H1 (cell line): ENCODE measurements at regions not wholly inside any gene's neighbourhood (a gene's known extent, or its start where the extent isn't known, plus 50 kb on each side); places are given as distances from the start of the nearest gene placed in this dataset.

Experiments used
- CHD1 ChIP-seq: IDR thresholded peaks from 2 replicates; pipeline ENCODE4 v1.6.1; 2012; ENCODE audit warnings: low read depth, low read length, improper control_type of control experiment
- HDAC6 ChIP-seq: IDR thresholded peaks from one replicate; pipeline ENCODE4 v1.7.1; 2012; ENCODE audit warnings: low read depth, mild to moderate bottlenecking, inconsistent platforms, low read length, moderate library complexity
- JUND ChIP-seq: IDR thresholded peaks from 2 replicates; pipeline ENCODE4 v1.6.1; 2011; ENCODE audit warnings: mild to moderate bottlenecking, improper control_type of control experiment, low read length
- KDM1A ChIP-seq: fragments of 200-600, 300-600 bp; sonication (generic); IDR thresholded peaks from 2 replicates; pipeline ENCODE4 v1.7.1; 2016; ENCODE audit warnings: mild to moderate bottlenecking, low read length, borderline replicate concordance
- SIRT6 ChIP-seq: IDR thresholded peaks from one replicate; pipeline ENCODE4 v1.7.1; 2012; ENCODE audit warnings: low read length, inconsistent platforms
- TF ChIP-seq, protein P1 (sequence below): fragments of 300-600 bp; sonication (generic); IDR thresholded peaks from 2 replicates; pipeline ENCODE4 v1.7.1; 2012; ENCODE audit warnings: low read length, moderate library complexity, mild to moderate bottlenecking, inconsistent platforms; ENCODE audit not compliant: insufficient replicate concordance

DNA sequence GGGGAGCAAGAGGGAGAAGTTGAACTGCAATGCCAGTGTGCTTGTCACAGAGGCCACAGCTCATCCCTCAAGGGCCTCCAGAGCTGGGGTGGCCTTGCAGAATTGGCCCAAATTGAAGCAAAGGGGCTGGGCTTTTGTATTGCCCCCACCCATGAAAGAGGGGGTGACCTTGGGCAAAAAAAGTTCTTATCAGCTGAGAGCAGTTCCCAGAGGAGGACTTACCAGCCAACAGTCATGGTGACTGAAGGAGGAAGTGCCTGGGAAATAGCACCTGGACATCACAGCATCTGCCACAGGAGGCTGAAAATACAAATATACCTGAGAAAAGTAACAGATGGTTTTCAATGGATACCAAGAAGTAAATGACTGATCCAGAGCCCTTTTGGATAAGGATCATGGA is 262.4 kb downstream of the MID1IP1 start (continued):
- TF ChIP-seq, protein P1, sequence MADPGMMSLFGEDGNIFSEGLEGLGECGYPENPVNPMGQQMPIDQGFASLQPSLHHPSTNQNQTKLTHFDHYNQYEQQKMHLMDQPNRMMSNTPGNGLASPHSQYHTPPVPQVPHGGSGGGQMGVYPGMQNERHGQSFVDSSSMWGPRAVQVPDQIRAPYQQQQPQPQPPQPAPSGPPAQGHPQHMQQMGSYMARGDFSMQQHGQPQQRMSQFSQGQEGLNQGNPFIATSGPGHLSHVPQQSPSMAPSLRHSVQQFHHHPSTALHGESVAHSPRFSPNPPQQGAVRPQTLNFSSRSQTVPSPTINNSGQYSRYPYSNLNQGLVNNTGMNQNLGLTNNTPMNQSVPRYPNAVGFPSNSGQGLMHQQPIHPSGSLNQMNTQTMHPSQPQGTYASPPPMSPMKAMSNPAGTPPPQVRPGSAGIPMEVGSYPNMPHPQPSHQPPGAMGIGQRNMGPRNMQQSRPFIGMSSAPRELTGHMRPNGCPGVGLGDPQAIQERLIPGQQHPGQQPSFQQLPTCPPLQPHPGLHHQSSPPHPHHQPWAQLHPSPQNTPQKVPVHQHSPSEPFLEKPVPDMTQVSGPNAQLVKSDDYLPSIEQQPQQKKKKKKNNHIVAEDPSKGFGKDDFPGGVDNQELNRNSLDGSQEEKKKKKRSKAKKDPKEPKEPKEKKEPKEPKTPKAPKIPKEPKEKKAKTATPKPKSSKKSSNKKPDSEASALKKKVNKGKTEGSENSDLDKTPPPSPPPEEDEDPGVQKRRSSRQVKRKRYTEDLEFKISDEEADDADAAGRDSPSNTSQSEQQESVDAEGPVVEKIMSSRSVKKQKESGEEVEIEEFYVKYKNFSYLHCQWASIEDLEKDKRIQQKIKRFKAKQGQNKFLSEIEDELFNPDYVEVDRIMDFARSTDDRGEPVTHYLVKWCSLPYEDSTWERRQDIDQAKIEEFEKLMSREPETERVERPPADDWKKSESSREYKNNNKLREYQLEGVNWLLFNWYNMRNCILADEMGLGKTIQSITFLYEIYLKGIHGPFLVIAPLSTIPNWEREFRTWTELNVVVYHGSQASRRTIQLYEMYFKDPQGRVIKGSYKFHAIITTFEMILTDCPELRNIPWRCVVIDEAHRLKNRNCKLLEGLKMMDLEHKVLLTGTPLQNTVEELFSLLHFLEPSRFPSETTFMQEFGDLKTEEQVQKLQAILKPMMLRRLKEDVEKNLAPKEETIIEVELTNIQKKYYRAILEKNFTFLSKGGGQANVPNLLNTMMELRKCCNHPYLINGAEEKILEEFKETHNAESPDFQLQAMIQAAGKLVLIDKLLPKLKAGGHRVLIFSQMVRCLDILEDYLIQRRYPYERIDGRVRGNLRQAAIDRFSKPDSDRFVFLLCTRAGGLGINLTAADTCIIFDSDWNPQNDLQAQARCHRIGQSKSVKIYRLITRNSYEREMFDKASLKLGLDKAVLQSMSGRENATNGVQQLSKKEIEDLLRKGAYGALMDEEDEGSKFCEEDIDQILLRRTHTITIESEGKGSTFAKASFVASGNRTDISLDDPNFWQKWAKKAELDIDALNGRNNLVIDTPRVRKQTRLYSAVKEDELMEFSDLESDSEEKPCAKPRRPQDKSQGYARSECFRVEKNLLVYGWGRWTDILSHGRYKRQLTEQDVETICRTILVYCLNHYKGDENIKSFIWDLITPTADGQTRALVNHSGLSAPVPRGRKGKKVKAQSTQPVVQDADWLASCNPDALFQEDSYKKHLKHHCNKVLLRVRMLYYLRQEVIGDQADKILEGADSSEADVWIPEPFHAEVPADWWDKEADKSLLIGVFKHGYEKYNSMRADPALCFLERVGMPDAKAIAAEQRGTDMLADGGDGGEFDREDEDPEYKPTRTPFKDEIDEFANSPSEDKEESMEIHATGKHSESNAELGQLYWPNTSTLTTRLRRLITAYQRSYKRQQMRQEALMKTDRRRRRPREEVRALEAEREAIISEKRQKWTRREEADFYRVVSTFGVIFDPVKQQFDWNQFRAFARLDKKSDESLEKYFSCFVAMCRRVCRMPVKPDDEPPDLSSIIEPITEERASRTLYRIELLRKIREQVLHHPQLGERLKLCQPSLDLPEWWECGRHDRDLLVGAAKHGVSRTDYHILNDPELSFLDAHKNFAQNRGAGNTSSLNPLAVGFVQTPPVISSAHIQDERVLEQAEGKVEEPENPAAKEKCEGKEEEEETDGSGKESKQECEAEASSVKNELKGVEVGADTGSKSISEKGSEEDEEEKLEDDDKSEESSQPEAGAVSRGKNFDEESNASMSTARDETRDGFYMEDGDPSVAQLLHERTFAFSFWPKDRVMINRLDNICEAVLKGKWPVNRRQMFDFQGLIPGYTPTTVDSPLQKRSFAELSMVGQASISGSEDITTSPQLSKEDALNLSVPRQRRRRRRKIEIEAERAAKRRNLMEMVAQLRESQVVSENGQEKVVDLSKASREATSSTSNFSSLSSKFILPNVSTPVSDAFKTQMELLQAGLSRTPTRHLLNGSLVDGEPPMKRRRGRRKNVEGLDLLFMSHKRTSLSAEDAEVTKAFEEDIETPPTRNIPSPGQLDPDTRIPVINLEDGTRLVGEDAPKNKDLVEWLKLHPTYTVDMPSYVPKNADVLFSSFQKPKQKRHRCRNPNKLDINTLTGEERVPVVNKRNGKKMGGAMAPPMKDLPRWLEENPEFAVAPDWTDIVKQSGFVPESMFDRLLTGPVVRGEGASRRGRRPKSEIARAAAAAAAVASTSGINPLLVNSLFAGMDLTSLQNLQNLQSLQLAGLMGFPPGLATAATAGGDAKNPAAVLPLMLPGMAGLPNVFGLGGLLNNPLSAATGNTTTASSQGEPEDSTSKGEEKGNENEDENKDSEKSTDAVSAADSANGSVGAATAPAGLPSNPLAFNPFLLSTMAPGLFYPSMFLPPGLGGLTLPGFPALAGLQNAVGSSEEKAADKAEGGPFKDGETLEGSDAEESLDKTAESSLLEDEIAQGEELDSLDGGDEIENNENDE: no peak
- TF ChIP-seq JUND (no peak), CHD1 (no peak), HDAC6 (no peak), KDM1A (no peak), SIRT6 (no peak)
